Right lobe of liver (tissue), 6 donors: ENCODE measurements at regions not wholly inside any gene's neighbourhood (a gene's known extent, or its start where the extent isn't known, plus 50 kb on each side); places are given as distances from the start of the nearest gene placed in this dataset.
"Not testable (repeated sequence)": the region's sequence is repeated elsewhere in the genome, so short reads cannot be mapped to it uniquely, and the experiment has no call there.

Experiments used
- ATAC-seq, 4 donors: fragments of 200-7000 bp; cut with Tn5 transposase; one replicate each; pipeline ENCODE4 v1.9.1; 2020; ENCODE audit warnings: mild to moderate bottlenecking in 4 of 4, moderate library complexity in 4 of 4
- DNase-seq, 3 donors: peaks; one replicate each; pipeline ENCODE4 v3.0.0-alpha.2; 2020
- H3K27ac ChIP-seq, 3 donors: fragments of 200-600 bp; one replicate each; pipeline ENCODE4 v1.8.0; 2022
- H3K27me3 ChIP-seq, 2 donors: fragments of 200-600 bp; one replicate each; pipeline ENCODE4 v1.8.0; 2022
- H3K36me3 ChIP-seq, 4 donors: fragments of 200-600 bp; sonication (generic) in 1 of 4; one replicate each; pipeline versions ENCODE4 v1.5.1 to v1.8.0; 2017 to 2022; ENCODE audit warnings: control low read depth in 1 of 4
- H3K4me1 ChIP-seq, 4 donors: fragments of 200-600 bp; sonication (generic) in 1 of 4; one replicate each; pipeline versions ENCODE4 v1.5.1 to v1.8.0; 2017 to 2022; ENCODE audit warnings: control low read depth in 1 of 4
- H3K4me3 ChIP-seq, 3 donors: fragments of 200-600 bp; one replicate each; pipeline ENCODE4 v1.8.0; 2022
- H3K9me3 ChIP-seq, 4 donors: fragments of 200-600 bp; sonication (generic) in 1 of 4; one replicate each; pipeline versions ENCODE4 v1.5.1 to v1.8.0; 2017 to 2022; ENCODE audit warnings: control low read depth in 1 of 4
- POLR2A ChIP-seq: fragments of 450-650 bp; IDR thresholded peaks from one replicate; pipeline ENCODE4 v1.6.1; 2017; ENCODE audit warnings: antibody characterized with exemption, mild to moderate bottlenecking
- WGBS: methylation state at CpG from one replicate; pipeline ENCODE4 v1.1.6; 2018; ENCODE audit warnings: low coverage, low lambda C conversion rate; ENCODE audit not compliant: insufficient coverage; ENCODE audit errors: missing lambda C conversion rate; 5-methylcytosine and 5-hydroxymethylcytosine counted together
- intact Hi-C, 2 donors: fragments of 100-400 bp; cut with DNase I; formaldehyde crosslinking; loops; one replicate each; pipeline versions ENCODE4 v1.11.2 to v1.14.1; 2022
- TF ChIP-seq, protein P1 (sequence below), 4 donors: fragments of 200-600 bp in 3 of 4; fragments of 450-650 bp in 1 of 4; IDR thresholded peaks; one replicate each; pipeline versions ENCODE4 v1.5.1 to v1.8.0; 2016 to 2022; ENCODE audit warnings: antibody characterized with exemption in 4 of 4, mild to moderate bottlenecking in 2 of 4
- donor health status: DM: no; HTN: yes; CAD: no.
- donor health status: DM: no; HTN: no; CAD: no.
- donor health status: DM: no; HTN: no; CAD: no.
- donor health status: DM: no; HTN: yes; CAD: no.
- donor health status: DM: no; HTN: yes; CAD: no.

DNA sequence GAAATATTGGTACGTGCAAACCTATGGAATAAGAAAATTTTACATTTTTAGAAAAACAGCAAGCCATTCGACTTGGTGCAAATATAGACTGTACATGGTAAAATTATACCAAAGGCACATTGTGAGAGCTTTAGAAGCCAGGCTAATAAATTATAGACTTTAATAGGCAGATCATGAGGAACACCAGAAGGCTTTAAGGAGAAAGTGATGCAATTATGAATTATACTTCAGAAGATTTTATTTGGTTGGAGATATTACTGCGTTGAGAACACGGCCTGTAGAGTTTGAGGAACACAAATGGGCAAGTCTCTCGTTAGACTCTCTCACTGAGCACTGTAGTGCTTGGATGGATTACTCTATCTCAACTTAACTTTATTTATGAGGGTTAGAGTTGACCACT is 141.7 kb downstream of the MACC1 start:
- ATAC-seq (no peak), DNase-seq (no peak)
- H3K4me3 ChIP-seq = no peak overlapping the region
- H3K27me3 ChIP-seq = no peaks in the 10 kb centered on the region
- TF ChIP-seq POLR2A = no peak
- H3K36me3 ChIP-seq = no peaks in the 10 kb centered on the region
- no peak overlapping the region for H3K27ac ChIP-seq
- WGBS = 41% methylated on average over 5 of the region's 5 CpGs
- no peaks in the 10 kb centered on the region for H3K9me3 ChIP-seq
- no peaks in the 10 kb centered on the region for H3K4me1 ChIP-seq
- intact Hi-C loops = no loop called here

DNA sequence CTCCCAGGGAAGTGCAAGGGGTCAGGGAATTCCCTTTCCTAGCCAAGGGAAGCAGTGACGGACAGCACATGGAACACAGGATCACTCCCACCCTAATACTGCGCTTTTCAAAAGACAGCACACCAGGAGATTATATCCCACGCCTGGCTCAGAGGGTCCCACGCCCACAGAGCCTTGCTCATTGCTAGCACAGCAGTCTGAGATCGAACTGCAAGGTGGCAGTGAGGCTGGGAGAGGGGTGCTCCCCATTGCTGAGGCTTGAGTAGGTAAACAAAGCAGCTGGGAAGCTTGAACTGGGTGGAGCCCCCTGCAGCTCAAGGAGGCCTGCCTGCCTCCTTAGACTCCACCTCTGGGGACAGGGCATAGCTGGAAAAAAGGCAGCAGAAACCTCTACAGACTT is 149.2 kb downstream of the MACC1 start:
- H3K4me1 ChIP-seq, H3K27me3 ChIP-seq, H3K27ac ChIP-seq, H3K4me3 ChIP-seq, ATAC-seq, H3K36me3 ChIP-seq, intact Hi-C loops, DNase-seq, H3K9me3 ChIP-seq: not testable (repeated sequence)
- 14% methylated on average over 4 of the region's 5 CpGs for WGBS

DNA sequence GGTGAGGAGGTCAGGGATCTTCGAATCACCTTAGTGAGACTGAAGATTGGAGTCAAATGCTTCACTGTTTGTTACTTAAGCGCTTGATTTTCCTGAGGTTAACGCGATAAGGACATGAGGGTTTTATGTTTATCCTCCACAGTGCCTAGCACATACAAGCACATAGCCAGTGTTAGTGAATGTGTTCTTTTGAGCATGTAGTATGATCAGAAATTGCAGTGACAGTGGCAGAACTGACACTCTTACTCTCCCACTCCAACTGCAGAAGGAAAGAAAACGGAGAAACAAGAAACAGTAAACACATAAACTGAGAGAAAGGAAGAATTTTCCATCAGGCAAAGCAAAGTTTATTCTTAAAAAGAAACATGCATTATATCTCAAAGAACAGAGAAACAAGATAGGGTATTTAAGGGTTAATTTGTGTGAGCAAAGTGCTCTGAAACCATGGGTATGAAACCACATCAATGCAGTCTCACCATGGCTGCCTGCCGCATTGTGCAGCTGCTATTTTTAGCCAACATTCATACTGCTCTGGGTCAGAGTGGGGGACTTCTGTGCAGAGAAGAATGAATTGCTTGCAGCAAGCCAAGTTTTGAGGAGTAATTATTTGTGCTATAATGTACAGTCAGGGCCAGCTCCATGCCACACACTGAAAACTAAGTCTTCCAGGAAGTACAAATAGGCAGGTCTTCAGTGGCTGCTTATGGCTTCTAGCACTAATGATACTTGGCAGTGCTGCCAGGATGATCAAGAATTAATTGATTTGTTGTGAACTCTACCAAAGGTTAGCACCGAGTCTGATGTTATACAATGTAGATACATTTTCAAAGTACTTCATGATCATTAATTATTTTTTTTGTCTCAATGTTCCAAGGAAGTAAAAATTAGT is 152.0 kb downstream of the MACC1 start:
- Histone ChIP-seq H3K27me3 (no peaks in the 10 kb centered on the region), H3K36me3 (no peaks in the 10 kb centered on the region), H3K9me3 (no peaks in the 10 kb centered on the region), H3K27ac (no peak overlapping the region), H3K4me1 (no peaks in the 10 kb centered on the region), H3K4me3 (no peak overlapping the region)
- intact Hi-C loops = no loop called here
- DNase-seq (no peak), ATAC-seq (no peak)
- 53% methylated on average over 7 of the region's 7 CpGs for WGBS
- TF ChIP-seq, protein P1, sequence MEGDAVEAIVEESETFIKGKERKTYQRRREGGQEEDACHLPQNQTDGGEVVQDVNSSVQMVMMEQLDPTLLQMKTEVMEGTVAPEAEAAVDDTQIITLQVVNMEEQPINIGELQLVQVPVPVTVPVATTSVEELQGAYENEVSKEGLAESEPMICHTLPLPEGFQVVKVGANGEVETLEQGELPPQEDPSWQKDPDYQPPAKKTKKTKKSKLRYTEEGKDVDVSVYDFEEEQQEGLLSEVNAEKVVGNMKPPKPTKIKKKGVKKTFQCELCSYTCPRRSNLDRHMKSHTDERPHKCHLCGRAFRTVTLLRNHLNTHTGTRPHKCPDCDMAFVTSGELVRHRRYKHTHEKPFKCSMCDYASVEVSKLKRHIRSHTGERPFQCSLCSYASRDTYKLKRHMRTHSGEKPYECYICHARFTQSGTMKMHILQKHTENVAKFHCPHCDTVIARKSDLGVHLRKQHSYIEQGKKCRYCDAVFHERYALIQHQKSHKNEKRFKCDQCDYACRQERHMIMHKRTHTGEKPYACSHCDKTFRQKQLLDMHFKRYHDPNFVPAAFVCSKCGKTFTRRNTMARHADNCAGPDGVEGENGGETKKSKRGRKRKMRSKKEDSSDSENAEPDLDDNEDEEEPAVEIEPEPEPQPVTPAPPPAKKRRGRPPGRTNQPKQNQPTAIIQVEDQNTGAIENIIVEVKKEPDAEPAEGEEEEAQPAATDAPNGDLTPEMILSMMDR (IDR thresholded peaks at IDR 0.05) = no peak
- no peak for TF ChIP-seq POLR2A

DNA sequence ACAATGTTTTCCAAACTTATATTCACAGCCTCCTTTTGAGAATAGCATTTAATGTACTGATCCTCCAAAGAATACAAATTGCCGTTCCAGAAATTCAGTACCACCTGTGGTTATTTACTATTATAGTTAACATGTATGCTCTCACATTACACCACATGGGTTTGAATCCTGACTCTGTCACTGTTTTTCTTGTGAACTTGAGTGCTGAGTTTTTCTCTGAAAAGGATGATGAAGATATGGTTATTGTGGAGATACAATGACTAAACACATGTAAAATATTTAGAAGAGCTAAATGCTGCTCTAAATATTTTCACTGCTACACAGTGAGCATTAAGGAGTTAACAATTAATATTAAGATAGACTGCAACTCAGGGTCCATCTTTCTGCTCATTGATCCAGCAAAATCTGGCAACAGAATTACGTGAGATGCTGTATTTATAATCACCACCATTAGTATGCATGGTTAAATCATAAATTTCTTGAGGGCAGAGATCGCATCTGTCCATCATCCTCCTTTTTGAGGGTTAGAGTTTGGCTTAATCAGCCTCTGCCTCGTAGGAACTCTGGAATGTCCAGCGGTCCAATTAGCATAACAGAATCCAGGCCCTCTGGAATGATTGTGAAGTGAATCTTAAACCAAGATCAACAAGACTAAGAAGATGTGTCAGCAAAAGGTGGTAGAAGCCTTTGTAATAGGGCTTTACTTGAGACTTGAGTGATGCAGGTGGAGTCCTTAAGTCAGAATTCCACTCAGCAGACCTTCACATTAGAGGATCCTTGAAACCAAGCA is 152.8 kb downstream of the MACC1 start:
- H3K4me1 ChIP-seq = no peaks in the 10 kb centered on the region
- DNase-seq (no peak), ATAC-seq (no peak)
- H3K27me3 ChIP-seq = no peaks in the 10 kb centered on the region
- no peaks in the 10 kb centered on the region for H3K36me3 ChIP-seq
- intact Hi-C loops = no loop called here
- 50% methylated on average over 5 of the region's 5 CpGs for WGBS
- H3K27ac ChIP-seq = no peak overlapping the region
- H3K4me3 ChIP-seq = no peak overlapping the region
- no peaks in the 10 kb centered on the region for H3K9me3 ChIP-seq
- TF ChIP-seq, protein P1 (IDR thresholded peaks at IDR 0.05) = no peak
- no peak for TF ChIP-seq POLR2A

DNA sequence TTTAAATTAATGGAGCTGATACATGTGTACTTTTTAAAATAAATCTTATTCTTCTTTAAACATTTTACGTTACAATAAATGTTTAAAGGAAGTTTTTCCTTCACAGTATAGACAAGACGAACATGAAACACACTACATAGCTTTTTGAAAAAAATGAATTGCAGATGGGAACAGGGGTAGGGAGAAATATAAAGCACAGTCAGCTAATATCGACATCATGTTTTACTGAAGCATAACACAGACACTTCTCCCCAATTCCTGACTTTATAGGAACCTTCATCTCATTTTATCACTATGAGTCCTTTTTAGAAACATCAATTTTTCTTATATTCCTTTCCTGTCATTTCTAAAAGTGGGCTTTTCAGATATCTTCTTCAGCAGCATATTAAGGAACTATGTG is 153.5 kb downstream of the MACC1 start:
- H3K27ac ChIP-seq = no peak overlapping the region
- DNase-seq (no peak), ATAC-seq (no peak)
- H3K9me3 ChIP-seq = no peaks in the 10 kb centered on the region
- H3K4me1 ChIP-seq = no peaks in the 10 kb centered on the region
- intact Hi-C loops = no loop called here
- H3K27me3 ChIP-seq = no peaks in the 10 kb centered on the region
- H3K4me3 ChIP-seq = no peak overlapping the region
- WGBS = 41% methylated on average over 3 of the region's 3 CpGs
- H3K36me3 ChIP-seq = no peaks in the 10 kb centered on the region
- no peak for TF ChIP-seq POLR2A
- TF ChIP-seq, protein P1 (IDR thresholded peaks at IDR 0.05) = no peak
